Lung (tissue), 11 donors: ENCODE measurements at regions not wholly inside any gene's neighbourhood (a gene's known extent, or its start where the extent isn't known, plus 50 kb on each side); places are given as distances from the start of the nearest gene placed in this dataset.
A peak's percentile ranks its signal among the peaks of the same experiment; 100 is the strongest.

Experiments
- ATAC-seq: fragments of 200-7000 bp; cut with Tn5 transposase; one replicate; pipeline ENCODE4 v1.9.1; 2020; ENCODE audit warnings: moderate number of reproducible peaks; ENCODE audit not compliant: insufficient read depth, low FRiP score
- DNase-seq, 3 donors: peaks; one replicate each; pipeline ENCODE4 v3.0.0-alpha.2; 2013 to 2017
- H3K27ac ChIP-seq, 2 donors: one replicate each; pipeline ENCODE4 v1.5.1; 2013; ENCODE audit warnings: mild to moderate bottlenecking in 2 of 2, moderate library complexity in 2 of 2, control low read depth in 1 of 2, inconsistent platforms in 1 of 2, low read depth in 1 of 2, low read length in 1 of 2
- H3K27me3 ChIP-seq, 3 donors: one replicate each; pipeline ENCODE4 v1.5.1; 2013; ENCODE audit warnings: low read length in 2 of 3; ENCODE audit not compliant: control insufficient read depth in 3 of 3, insufficient read depth in 3 of 3
- H3K36me3 ChIP-seq, 4 donors: one replicate each; pipeline ENCODE4 v1.5.1; 2013; ENCODE audit warnings: low read length in 4 of 4, mild to moderate bottlenecking in 1 of 4, moderate library complexity in 1 of 4; ENCODE audit not compliant: control insufficient read depth in 4 of 4, insufficient read depth in 4 of 4
- H3K4me1 ChIP-seq, 5 donors: one replicate each; pipeline ENCODE4 v1.5.1; 2013; ENCODE audit warnings: low read length in 5 of 5, mild to moderate bottlenecking in 2 of 5, moderate library complexity in 1 of 5; ENCODE audit not compliant: control insufficient read depth in 5 of 5, insufficient read depth in 5 of 5
- H3K4me3 ChIP-seq: one replicate; pipeline ENCODE4 v1.5.1; 2013; ENCODE audit warnings: mild to moderate bottlenecking, control low read depth, moderate library complexity
- H3K9ac ChIP-seq, 2 donors: one replicate each; pipeline ENCODE4 v1.5.1; 2013; ENCODE audit warnings: low read length in 2 of 2, control low read depth in 1 of 2; ENCODE audit not compliant: insufficient read depth in 1 of 2
- H3K9me3 ChIP-seq, 4 donors: one replicate each; pipeline ENCODE4 v1.5.1; 2013; ENCODE audit warnings: low read length in 3 of 4, mild to moderate bottlenecking in 1 of 4, moderate library complexity in 1 of 4; ENCODE audit not compliant: control insufficient read depth in 4 of 4, insufficient read depth in 3 of 4
- CTCF ChIP-seq: IDR thresholded peaks from 2 replicates; pipeline ENCODE4 v1.5.1; 2012; ENCODE audit warnings: mild to moderate bottlenecking; ENCODE audit errors: control extremely low read depth, extremely low read depth
- WGBS, 2 donors: extraction: QIAGEN DNeasy Blood & Tissue Kit; methylation state at CpG; one replicate each; pipeline ENCODE4 v1.1.7; 2013; 5-methylcytosine and 5-hydroxymethylcytosine counted together
- donor health status: control.
- donor health status: control.
- donor health status: Bipolar disorder and iron deficiency.
- donor health status: healthy.
- donor health status: DM: yes; HTN: yes; CAD: no.

- Histone ChIP-seq H3K27me3 (no peaks in the 10 kb centered on the region), H3K9ac (no peak overlapping the region), H3K27ac (no peak overlapping the region), H3K36me3 (no peaks in the 10 kb centered on the region), H3K9me3 (no peaks in the 10 kb centered on the region), H3K4me1 (peaks cover 0 to 5% (median 0%) of the 10 kb centered on the region in 5 donors), H3K4me3 (no peak overlapping the region)
- 63 to 72% methylated on average over 4 of the region's 4 CpGs for WGBS, 2 donors
- TF ChIP-seq CTCF: no peak
- DNase-seq: no peak
- no peak for ATAC-seq
Observed at GRCh38 chr16:66001432-66001831, 365.1 kb upstream of the CDH5 start.

- DNase-seq (no peak), ATAC-seq (no peak)
- no peaks in the 10 kb centered on the region for H3K4me1 ChIP-seq
- H3K9ac ChIP-seq: no peak overlapping the region
- H3K27me3 ChIP-seq: no peaks in the 10 kb centered on the region
- no peaks in the 10 kb centered on the region for H3K9me3 ChIP-seq
- H3K27ac ChIP-seq: no peak overlapping the region
- no peaks in the 10 kb centered on the region for H3K36me3 ChIP-seq
- WGBS, 2 donors: 38 to 62% methylated on average over 5 of the region's 5 CpGs
- H3K4me3 ChIP-seq: no peak overlapping the region
- TF ChIP-seq CTCF: no peak
Observed at GRCh38 chr16:65998443-65998842, 368.0 kb upstream of the CDH5 start.

GRCh38 chr16:65994291-65994690, 372.2 kb upstream of the CDH5 start:
- H3K27ac ChIP-seq: no peak overlapping the region
- DNase-seq: no peak
- 58 to 90% methylated on average over 2 of the region's 2 CpGs for WGBS, 2 donors
- no peak overlapping the region for H3K4me3 ChIP-seq
- no peaks in the 10 kb centered on the region for H3K9me3 ChIP-seq
- H3K27me3 ChIP-seq: no peaks in the 10 kb centered on the region
- ATAC-seq: no peak
- no peak for TF ChIP-seq CTCF
- no peaks in the 10 kb centered on the region for H3K36me3 ChIP-seq
- H3K9ac ChIP-seq: no peak overlapping the region
- peaks cover 0 to 11% (median 2%) of the 10 kb centered on the region in 5 donors for H3K4me1 ChIP-seq

GRCh38 chr16:65991149-65991701, 375.3 kb upstream of the CDH5 start:
- TF ChIP-seq CTCF: no peak
- H3K27me3 ChIP-seq: no peaks in the 10 kb centered on the region
- no peak overlapping the region for H3K9ac ChIP-seq
- H3K9me3 ChIP-seq: peaks cover 0 to 2% (median 0%) of the 10 kb centered on the region in 4 donors
- H3K4me1 ChIP-seq: peaks cover 0 to 11% (median 4%) of the 10 kb centered on the region in 5 donors
- no peaks in the 10 kb centered on the region for H3K36me3 ChIP-seq
- ATAC-seq (no peak), DNase-seq (peak in 1 of 3 donors; percentile 25)
- H3K4me3 ChIP-seq: no peak overlapping the region
- no peak overlapping the region for H3K27ac ChIP-seq
- WGBS, 2 donors: 63 to 78% methylated on average over 1 of the region's 1 CpG
